ENCODE measurements at regions not wholly inside any gene's neighbourhood (a gene's known extent, or its start where the extent isn't known, plus 50 kb on each side); places are given as distances from the start of the nearest gene placed in this dataset.

DNA sequence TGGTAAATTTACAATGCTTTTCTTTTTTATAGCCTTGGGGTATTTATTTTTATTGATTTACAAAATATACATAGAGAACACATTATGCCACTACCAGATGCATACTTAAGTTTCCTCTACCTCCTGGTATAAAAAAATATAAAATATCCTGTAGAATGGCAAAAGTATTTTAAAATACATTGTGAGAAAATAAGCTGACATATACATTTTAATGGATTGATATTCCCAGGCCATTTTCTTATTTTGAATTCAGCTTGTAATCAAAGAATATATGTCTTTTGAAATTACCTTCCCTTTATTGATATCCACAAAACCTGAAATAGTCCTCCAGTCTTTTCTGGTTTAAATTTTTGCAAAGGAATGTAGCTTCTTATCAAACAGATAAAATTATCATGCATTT lies 923.9 kb downstream of the CDH18 start:
- Histone ChIP-seq H3K9ac (no peak overlapping the region), H3K4me3 (no peak overlapping the region), H3F3A (ENCODE audit: insufficient read depth) (no peaks in the 10 kb centered on the region), H3K27me3 (replicated peaks; ENCODE audit: insufficient read depth) (no peaks in the 10 kb centered on the region), H3K36me3 (ENCODE audit: low read depth) (no peaks in the 10 kb centered on the region), H3K4me2 (ENCODE audit: unreplicated experiment) (no peak overlapping the region), H3K27ac (no peak overlapping the region), H3K9me3 (ENCODE audit: low read depth) (peaks cover 4% of the 10 kb centered on the region), H3K79me2 (ENCODE audit: insufficient read depth) (no peaks in the 10 kb centered on the region), H3K9me2 (ENCODE audit: insufficient read depth) (no peaks in the 10 kb centered on the region), H3K4me1 (ENCODE audit: insufficient read depth) (no peaks in the 10 kb centered on the region), H2AFZ (no peak overlapping the region), H4K20me1 (ENCODE audit: insufficient read depth) (no peaks in the 10 kb centered on the region)
- no peak for DNase-seq
- in situ Hi-C loops (cut with MboI) = no loop called here
- TF ChIP-seq EZH2phosphoT487 (IDR thresholded peaks at IDR 0.05; ENCODE audit: insufficient read depth, low read depth) (no peak), EZH2 (IDR thresholded peaks at IDR 0.05; ENCODE audit: insufficient read depth, poor library complexity, severe bottlenecking) (no peak)

DNA sequence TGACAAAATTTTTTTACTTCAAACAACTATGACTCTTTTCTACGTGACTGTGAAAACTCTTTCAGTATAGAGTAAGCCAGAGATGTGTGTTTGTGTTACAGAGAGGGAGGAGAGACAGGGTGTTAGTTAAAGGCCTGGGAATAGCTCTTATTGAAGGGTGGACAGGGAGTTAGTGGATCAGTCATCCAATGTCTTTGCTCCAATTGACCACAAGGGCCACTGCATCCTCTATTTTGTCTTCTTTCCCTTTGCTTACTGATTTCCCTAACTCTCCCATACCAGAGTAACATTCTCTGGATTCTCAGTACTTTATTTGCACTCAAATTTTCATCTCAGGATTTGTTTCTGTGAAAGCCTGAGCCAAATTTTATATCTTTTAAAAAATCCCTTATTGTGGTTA lies 920.3 kb downstream of the CDH18 start:
- Histone ChIP-seq H3K79me2 (ENCODE audit: insufficient read depth) (no peaks in the 10 kb centered on the region), H3K9me2 (ENCODE audit: insufficient read depth) (no peaks in the 10 kb centered on the region), H2AFZ (no peak overlapping the region), H3K9me3 (ENCODE audit: low read depth) (no peaks in the 10 kb centered on the region), H3K4me2 (ENCODE audit: unreplicated experiment) (no peak overlapping the region), H3K36me3 (ENCODE audit: low read depth) (no peaks in the 10 kb centered on the region), H3K27ac (no peak overlapping the region), H3K4me1 (ENCODE audit: insufficient read depth) (no peaks in the 10 kb centered on the region), H3K9ac (no peak overlapping the region), H3F3A (ENCODE audit: insufficient read depth) (no peaks in the 10 kb centered on the region), H3K27me3 (replicated peaks; ENCODE audit: insufficient read depth) (no peaks in the 10 kb centered on the region), H4K20me1 (ENCODE audit: insufficient read depth) (no peaks in the 10 kb centered on the region), H3K4me3 (no peak overlapping the region)
- no peak for TF ChIP-seq EZH2 (IDR thresholded peaks at IDR 0.05; ENCODE audit: insufficient read depth, poor library complexity, severe bottlenecking)
- no peak for TF ChIP-seq EZH2phosphoT487 (IDR thresholded peaks at IDR 0.05; ENCODE audit: insufficient read depth, low read depth)
- 0 to 8% methylated on average over 1 of the region's 1 CpG for WGBS, 2 experiments (ENCODE audit: low coverage in 1 of 2, low lambda C conversion rate in 2 of 2, missing lambda C conversion rate in 2 of 2)
- DNase-seq = no peak
- in situ Hi-C loops (cut with MboI) = no loop called here

DNA sequence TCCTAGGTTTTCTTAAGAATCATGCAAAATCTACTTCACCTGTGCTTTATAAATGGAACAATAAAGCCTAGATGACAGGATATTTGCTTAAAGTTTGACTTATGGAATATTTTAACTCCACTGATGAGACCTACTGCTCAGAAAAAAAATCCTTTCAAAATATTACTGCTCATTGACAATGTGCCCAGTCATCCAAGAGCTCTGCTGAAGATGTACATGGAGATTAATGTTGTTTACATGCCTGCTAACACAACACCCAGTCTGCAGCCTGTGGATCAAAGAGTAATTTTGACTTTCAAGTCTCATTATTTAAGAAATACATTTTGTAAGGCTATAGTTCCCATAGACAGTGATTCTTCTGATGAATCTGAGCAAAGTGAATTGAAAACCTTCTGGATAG lies 889.6 kb downstream of the CDH18 start:
- Histone ChIP-seq H3K27me3 (replicated peaks; ENCODE audit: insufficient read depth) (no peaks in the 10 kb centered on the region), H3K4me2 (ENCODE audit: unreplicated experiment) (no peak overlapping the region), H3F3A (ENCODE audit: insufficient read depth) (no peaks in the 10 kb centered on the region), H3K9me3 (ENCODE audit: low read depth) (no peaks in the 10 kb centered on the region), H3K27ac (no peak overlapping the region), H3K36me3 (ENCODE audit: low read depth) (no peaks in the 10 kb centered on the region), H2AFZ (no peak overlapping the region), H3K9me2 (ENCODE audit: insufficient read depth) (no peaks in the 10 kb centered on the region), H3K9ac (no peak overlapping the region), H4K20me1 (ENCODE audit: insufficient read depth) (no peaks in the 10 kb centered on the region), H3K4me3 (no peak overlapping the region), H3K4me1 (ENCODE audit: insufficient read depth) (no peaks in the 10 kb centered on the region), H3K79me2 (ENCODE audit: insufficient read depth) (no peaks in the 10 kb centered on the region)
- DNase-seq = no peak
- TF ChIP-seq EZH2 (IDR thresholded peaks at IDR 0.05; ENCODE audit: insufficient read depth, poor library complexity, severe bottlenecking) (no peak), EZH2phosphoT487 (IDR thresholded peaks at IDR 0.05; ENCODE audit: insufficient read depth, low read depth) (no peak)
- in situ Hi-C loops (cut with MboI) = no loop called here

DNA sequence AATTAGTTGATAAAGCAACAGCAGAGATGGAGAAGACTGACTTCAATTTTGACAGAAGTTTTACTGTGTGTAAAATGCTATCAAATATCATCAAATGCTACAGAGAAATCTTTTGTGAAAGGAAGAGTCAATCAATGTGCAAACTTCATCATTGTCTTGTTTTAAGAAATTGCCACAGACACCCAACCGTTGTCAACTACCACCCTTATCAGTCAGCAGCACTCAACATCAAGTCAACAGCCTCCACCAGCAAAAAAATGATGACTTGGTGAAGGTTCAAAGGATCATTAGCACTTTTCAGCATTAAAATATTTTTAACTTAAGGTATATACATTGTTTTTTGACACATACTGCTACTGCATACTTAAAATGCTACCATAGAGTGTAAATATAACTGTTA lies 888.8 kb downstream of the CDH18 start:
- Histone ChIP-seq H3K4me1 (ENCODE audit: insufficient read depth) (no peaks in the 10 kb centered on the region), H3F3A (ENCODE audit: insufficient read depth) (no peaks in the 10 kb centered on the region), H4K20me1 (ENCODE audit: insufficient read depth) (no peaks in the 10 kb centered on the region), H3K36me3 (ENCODE audit: low read depth) (no peaks in the 10 kb centered on the region), H3K9me3 (ENCODE audit: low read depth) (no peaks in the 10 kb centered on the region), H3K9me2 (ENCODE audit: insufficient read depth) (no peaks in the 10 kb centered on the region), H3K27me3 (replicated peaks; ENCODE audit: insufficient read depth) (no peaks in the 10 kb centered on the region), H3K9ac (no peak overlapping the region), H3K4me3 (no peak overlapping the region), H3K79me2 (ENCODE audit: insufficient read depth) (no peaks in the 10 kb centered on the region), H3K4me2 (ENCODE audit: unreplicated experiment) (no peak overlapping the region), H2AFZ (no peak overlapping the region), H3K27ac (no peak overlapping the region)
- 5 to 16% methylated on average over 1 of the region's 1 CpG for WGBS, 2 experiments (ENCODE audit: low coverage in 1 of 2, low lambda C conversion rate in 2 of 2, missing lambda C conversion rate in 2 of 2)
- in situ Hi-C loops (cut with MboI) = no loop called here
- no peak for DNase-seq
- TF ChIP-seq EZH2 (IDR thresholded peaks at IDR 0.05; ENCODE audit: insufficient read depth, poor library complexity, severe bottlenecking) = no peak
- no peak for TF ChIP-seq EZH2phosphoT487 (IDR thresholded peaks at IDR 0.05; ENCODE audit: insufficient read depth, low read depth)

DNA sequence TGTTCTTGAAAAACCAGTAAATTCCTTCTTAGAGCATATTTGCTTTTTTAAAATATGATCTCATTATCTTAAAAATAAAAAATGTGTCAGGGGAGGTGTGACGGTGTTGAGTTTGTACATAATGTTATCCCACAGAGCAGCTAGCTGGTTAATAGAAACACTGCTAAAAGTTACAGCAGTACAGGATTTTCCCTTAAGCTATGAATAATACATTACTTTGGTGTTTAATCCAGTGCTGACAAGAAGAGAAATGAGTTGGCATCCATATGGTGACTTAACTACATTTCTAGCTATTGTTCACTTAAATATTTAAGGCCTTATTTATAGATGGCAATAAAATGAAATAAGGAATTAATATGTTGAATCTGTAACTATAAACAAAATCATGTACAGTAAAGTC lies 883.1 kb downstream of the CDH18 start:
- Histone ChIP-seq H3K9me2 (ENCODE audit: insufficient read depth) (no peaks in the 10 kb centered on the region), H3F3A (ENCODE audit: insufficient read depth) (no peaks in the 10 kb centered on the region), H3K27me3 (replicated peaks; ENCODE audit: insufficient read depth) (no peaks in the 10 kb centered on the region), H3K27ac (no peak overlapping the region), H3K79me2 (ENCODE audit: insufficient read depth) (no peaks in the 10 kb centered on the region), H3K4me1 (ENCODE audit: insufficient read depth) (no peaks in the 10 kb centered on the region), H4K20me1 (ENCODE audit: insufficient read depth) (no peaks in the 10 kb centered on the region), H3K4me3 (no peak overlapping the region), H3K36me3 (ENCODE audit: low read depth) (no peaks in the 10 kb centered on the region), H3K4me2 (ENCODE audit: unreplicated experiment) (no peak overlapping the region), H2AFZ (no peak overlapping the region), H3K9me3 (ENCODE audit: low read depth) (no peaks in the 10 kb centered on the region), H3K9ac (no peak overlapping the region)
- TF ChIP-seq EZH2phosphoT487 (IDR thresholded peaks at IDR 0.05; ENCODE audit: insufficient read depth, low read depth) (no peak), EZH2 (IDR thresholded peaks at IDR 0.05; ENCODE audit: insufficient read depth, poor library complexity, severe bottlenecking) (no peak)
- in situ Hi-C loops (cut with MboI) = no loop called here
- WGBS, 2 experiments (ENCODE audit: low coverage in 1 of 2, low lambda C conversion rate in 2 of 2, missing lambda C conversion rate in 2 of 2) = 0% methylated on average over 1 of the region's 1 CpG
- DNase-seq = no peak
